CD14-positive monocyte (primary cell): ENCODE measurements at regions not wholly inside any gene's neighbourhood (a gene's known extent, or its start where the extent isn't known, plus 50 kb on each side); places are given as distances from the start of the nearest gene placed in this dataset.

Source experiments
- DNase-seq, 3 donors: peaks; one replicate each; pipeline ENCODE4 v3.0.0-alpha.2; 2011 to 2022
- H2AFZ ChIP-seq: 2 replicates; pipeline ENCODE4 v1.6.0; 2012; ENCODE audit warnings: mild to moderate bottlenecking, low read depth, low read length, inconsistent platforms; ENCODE audit not compliant: insufficient read depth, poor library complexity, severe bottlenecking
- H3K27ac ChIP-seq, 2 donors: 1 replicate in 1 of 2; 2 replicates in 1 of 2; pipeline ENCODE4 v1.5.1; 2012 to 2013; ENCODE audit warnings: low read length in 2 of 2, control low read depth in 1 of 2, inconsistent platforms in 1 of 2, low read depth in 1 of 2, mild to moderate bottlenecking in 1 of 2
- H3K27me3 ChIP-seq, 2 donors: one replicate each; pipeline versions ENCODE4 v1.6.0 to v1.6.1; 2011 to 2013; ENCODE audit warnings: low read length in 2 of 2; ENCODE audit not compliant: control insufficient read depth in 2 of 2, insufficient read depth in 2 of 2
- H3K36me3 ChIP-seq, 2 donors: replicated peaks in 1 of 2; 1 replicate in 1 of 2; 2 replicates in 1 of 2; pipeline versions ENCODE4 v1.5.1 to v1.6.1; 2012 to 2013; ENCODE audit warnings: low read length in 2 of 2, control low read depth in 1 of 2, inconsistent platforms in 1 of 2, mild to moderate bottlenecking in 1 of 2; ENCODE audit not compliant: insufficient read depth in 2 of 2, control insufficient read depth in 1 of 2
- H3K4me1 ChIP-seq, 2 donors: 1 replicate in 1 of 2; 2 replicates in 1 of 2; pipeline versions ENCODE4 v1.5.1 to v1.6.1; 2012 to 2013; ENCODE audit warnings: low read length in 2 of 2, control low read depth in 1 of 2, inconsistent platforms in 1 of 2, mild to moderate bottlenecking in 1 of 2, moderate library complexity in 1 of 2; ENCODE audit not compliant: insufficient read depth in 2 of 2, control insufficient read depth in 1 of 2
- H3K4me2 ChIP-seq: replicated peaks from 2 replicates; pipeline ENCODE3; 2012; ENCODE audit warnings: low read length, moderate library complexity, mild to moderate bottlenecking; ENCODE audit not compliant: poor library complexity, severe bottlenecking; ENCODE audit errors: extremely low read depth
- H3K4me3 ChIP-seq, 3 experiments: fragments of 200-600 bp in 1 of 3; sonication (generic) in 1 of 3; replicated peaks in 1 of 3; 1 replicate in 2 of 3; 2 replicates in 1 of 3; pipeline ENCODE4 v1.5.1; 2011 to 2013; ENCODE audit warnings: low read length in 3 of 3, mild to moderate bottlenecking in 3 of 3, control low read depth in 2 of 3, low read depth in 2 of 3, inconsistent platforms in 1 of 3, moderate library complexity in 1 of 3
- H3K79me2 ChIP-seq: 2 replicates; pipeline ENCODE4 v1.6.0; 2012; ENCODE audit warnings: mild to moderate bottlenecking, control low read depth, inconsistent platforms, low read length, moderate library complexity; ENCODE audit not compliant: insufficient read depth
- H3K9ac ChIP-seq: 2 replicates; pipeline ENCODE4 v1.6.0; 2017; ENCODE audit warnings: low read length, mild to moderate bottlenecking; ENCODE audit not compliant: insufficient read depth, poor library complexity, severe bottlenecking
- H3K9me3 ChIP-seq, 2 donors: replicated peaks in 1 of 2; 1 replicate in 1 of 2; 2 replicates in 1 of 2; pipeline versions ENCODE4 v1.5.1 to v1.6.1; 2012 to 2013; ENCODE audit warnings: low read length in 2 of 2, control low read depth in 1 of 2; ENCODE audit not compliant: control insufficient read depth in 1 of 2, insufficient read depth in 1 of 2
- H4K20me1 ChIP-seq: 2 replicates; pipeline ENCODE4 v1.6.0; 2012; ENCODE audit warnings: mild to moderate bottlenecking, low read length, control low read depth, moderate library complexity; ENCODE audit not compliant: insufficient read depth
- H3K27ac Mint-ChIP-seq, 7 donors: one replicate each; pipeline ENCODE4 v1.8.0; 2020; ENCODE audit warnings: mild to moderate bottlenecking in 7 of 7, mixed read lengths in 7 of 7, moderate library complexity in 6 of 7, inconsistent platforms in 2 of 7
- H3K27me3 Mint-ChIP-seq, 3 donors: one replicate each; pipeline ENCODE4 v1.8.0; 2021 to 2022; ENCODE audit warnings: low read depth in 3 of 3, mild to moderate bottlenecking in 3 of 3, mixed read lengths in 3 of 3, moderate library complexity in 3 of 3, inconsistent platforms in 1 of 3
- H3K36me3 Mint-ChIP-seq, 2 donors: one replicate each; pipeline ENCODE4 v1.8.0; 2020; ENCODE audit warnings: mixed read lengths in 2 of 2, inconsistent platforms in 1 of 2, mild to moderate bottlenecking in 1 of 2
- H3K4me1 Mint-ChIP-seq: one replicate; pipeline ENCODE4 v1.8.0; 2020; ENCODE audit warnings: mild to moderate bottlenecking, mixed read lengths
- H3K4me3 Mint-ChIP-seq, 2 donors: one replicate each; pipeline ENCODE4 v1.8.0; 2020; ENCODE audit warnings: mild to moderate bottlenecking in 2 of 2, mixed read lengths in 2 of 2, moderate library complexity in 1 of 2
- H3K9me3 Mint-ChIP-seq, 7 donors: one replicate each; pipeline ENCODE4 v1.8.0; 2020 to 2022; ENCODE audit warnings: mixed read lengths in 7 of 7, mild to moderate bottlenecking in 6 of 7, moderate library complexity in 6 of 7, inconsistent platforms in 2 of 7
- CTCF ChIP-seq: fragments of 200-600 bp; IDR thresholded peaks from one replicate; pipeline ENCODE4 v1.8.0; 2022; ENCODE audit warnings: antibody characterized with exemption, mild to moderate bottlenecking
- WGBS: methylation state at CpG from one replicate; pipeline ENCODE4 v1.1.5; 2013; ENCODE audit warnings: missing lambda C conversion rate; ENCODE audit not compliant: insufficient coverage; 5-methylcytosine and 5-hydroxymethylcytosine counted together
- intact Hi-C, 2 donors: fragments of 100-400 bp; cut with micrococcal nuclease; formaldehyde crosslinking; loops; one replicate each; pipeline versions ENCODE4 v1.15.0 to v1.15.1; 2023

GRCh38 chr5:14038341-14038959 is 94.0 kb upstream of the DNAH5 start:
- no peak overlapping the region for H3K27ac ChIP-seq
- no peaks in the 10 kb centered on the region for H3K79me2 ChIP-seq
- H2AFZ ChIP-seq: no peak overlapping the region
- peaks cover 15% of the 10 kb centered on the region for H3K4me1 Mint-ChIP-seq
- peaks cover 0 to 2% (median 0%) of the 10 kb centered on the region in 7 donors for H3K9me3 Mint-ChIP-seq
- no peak overlapping the region for H3K4me2 ChIP-seq
- no peak overlapping the region for H3K4me3 ChIP-seq
- no peaks in the 10 kb centered on the region for H3K27me3 ChIP-seq
- H3K9ac ChIP-seq: no peak overlapping the region
- H3K4me3 Mint-ChIP-seq: no peak overlapping the region
- WGBS: 100% methylated on average over 2 of the region's 10 CpGs
- no peaks in the 10 kb centered on the region for H4K20me1 ChIP-seq
- H3K36me3 ChIP-seq: no peaks in the 10 kb centered on the region
- H3K36me3 Mint-ChIP-seq: no peaks in the 10 kb centered on the region
- peaks cover 0 to 6% of the 10 kb centered on the region in 2 donors for H3K4me1 ChIP-seq
- intact Hi-C loops: no loop called here
- H3K9me3 ChIP-seq: no peaks in the 10 kb centered on the region
- DNase-seq: no peak
- peaks cover 2 to 6% (median 4%) of the 10 kb centered on the region in 3 donors for H3K27me3 Mint-ChIP-seq
- no peak overlapping the region for H3K27ac Mint-ChIP-seq
- TF ChIP-seq CTCF: no peak

DNA sequence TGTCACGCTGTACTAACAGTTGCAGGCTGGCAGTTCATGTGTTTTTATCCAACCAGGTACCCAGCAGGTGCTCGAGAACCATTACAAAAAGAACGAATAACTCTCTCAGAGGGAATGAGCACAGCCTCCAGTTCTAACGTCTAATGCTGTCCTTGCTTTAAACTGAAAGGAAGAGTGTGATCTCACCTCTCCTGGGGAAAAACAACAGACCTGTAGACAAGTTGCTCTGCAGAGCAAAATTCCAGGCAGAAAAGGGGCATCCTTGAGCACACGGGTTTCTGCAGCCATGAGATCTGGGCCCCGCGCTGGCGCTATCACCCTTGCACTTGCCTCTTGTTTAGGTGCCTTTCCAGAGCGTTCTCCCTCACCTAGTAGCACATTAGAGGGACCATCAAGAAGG is 92.5 kb upstream of the DNAH5 start:
- Histone ChIP-seq H3K9ac (no peak overlapping the region), H3K4me2 (no peak overlapping the region), H3K4me3 (no peak overlapping the region), H4K20me1 (no peaks in the 10 kb centered on the region), H3K27ac (no peak overlapping the region), H3K36me3 (no peaks in the 10 kb centered on the region), H3K79me2 (no peaks in the 10 kb centered on the region), H3K4me1 (peaks cover 0 to 6% of the 10 kb centered on the region in 2 donors), H3K27me3 (no peaks in the 10 kb centered on the region), H2AFZ (no peak overlapping the region), H3K9me3 (no peaks in the 10 kb centered on the region)
- WGBS: 99% methylated on average over 9 of the region's 9 CpGs
- Mint-ChIP-seq H3K4me1 (peaks cover 15% of the 10 kb centered on the region), H3K4me3 (no peak overlapping the region), H3K9me3 (peaks cover 0 to 2% (median 0%) of the 10 kb centered on the region in 7 donors), H3K27ac (no peak overlapping the region), H3K36me3 (no peaks in the 10 kb centered on the region), H3K27me3 (peaks cover 2 to 7% (median 6%) of the 10 kb centered on the region in 3 donors)
- DNase-seq: no peak
- intact Hi-C loops: no loop called here
- no peak for TF ChIP-seq CTCF
